ENCODE measurements at regions not wholly inside any gene's neighbourhood (a gene's known extent, or its start where the extent isn't known, plus 50 kb on each side); places are given as distances from the start of the nearest gene placed in this dataset.
A peak's percentile ranks its signal among the peaks of the same experiment; 100 is the strongest.
"Not testable (repeated sequence)": the region's sequence is repeated elsewhere in the genome, so short reads cannot be mapped to it uniquely, and the experiment has no call there.

DNA sequence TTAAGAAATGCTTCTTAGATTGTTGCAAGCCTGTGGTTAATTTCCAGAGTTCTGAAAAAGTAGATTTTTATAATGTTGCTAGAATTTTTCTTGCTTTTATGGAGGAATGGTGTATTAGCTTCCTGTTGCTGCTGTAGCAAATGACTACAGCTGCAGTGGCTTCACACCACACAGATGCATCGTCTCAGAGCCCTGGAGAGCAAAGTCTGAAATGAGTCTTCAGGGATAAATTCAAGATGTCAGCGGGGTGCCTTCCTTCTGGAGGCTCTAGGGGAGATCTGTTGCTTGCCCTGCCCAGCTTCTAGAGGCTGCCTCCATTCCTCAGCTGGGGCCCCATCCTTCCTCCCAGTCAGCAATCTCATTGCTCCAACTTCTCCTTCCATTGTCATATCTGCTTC is 187.8 kb downstream of the ZNF516 start:
- DNase-seq, result no peak

DNA sequence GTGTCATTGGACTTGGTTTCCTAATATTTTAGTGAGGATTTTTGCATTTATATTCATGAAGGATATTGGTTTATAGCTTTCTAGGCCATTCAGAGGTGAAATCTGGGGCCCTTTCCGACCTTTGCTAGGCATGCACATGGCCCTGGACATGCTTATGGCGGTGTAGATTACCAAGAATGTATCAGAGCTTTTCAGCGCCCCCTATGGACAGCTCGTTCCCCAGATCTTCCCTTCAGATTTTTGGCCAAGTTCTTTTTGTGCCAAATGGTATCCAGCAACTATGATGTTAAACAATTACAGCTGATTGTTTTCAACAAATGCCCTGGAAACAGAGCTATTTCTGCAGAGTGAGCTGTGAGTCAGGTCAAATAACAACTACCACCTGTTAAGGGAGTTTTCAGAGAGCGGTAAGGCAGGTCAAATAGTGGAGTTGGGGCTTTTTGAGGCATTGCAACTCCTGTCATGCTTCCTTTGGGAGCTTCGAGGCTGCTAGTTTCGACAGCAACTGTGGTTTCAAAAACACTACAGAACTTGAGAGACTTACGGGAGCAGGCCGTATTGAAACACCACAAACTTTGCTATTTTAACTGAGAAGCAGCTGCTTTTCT is 188.3 kb downstream of the ZNF516 start:
- DNase-seq, result no peak

DNA sequence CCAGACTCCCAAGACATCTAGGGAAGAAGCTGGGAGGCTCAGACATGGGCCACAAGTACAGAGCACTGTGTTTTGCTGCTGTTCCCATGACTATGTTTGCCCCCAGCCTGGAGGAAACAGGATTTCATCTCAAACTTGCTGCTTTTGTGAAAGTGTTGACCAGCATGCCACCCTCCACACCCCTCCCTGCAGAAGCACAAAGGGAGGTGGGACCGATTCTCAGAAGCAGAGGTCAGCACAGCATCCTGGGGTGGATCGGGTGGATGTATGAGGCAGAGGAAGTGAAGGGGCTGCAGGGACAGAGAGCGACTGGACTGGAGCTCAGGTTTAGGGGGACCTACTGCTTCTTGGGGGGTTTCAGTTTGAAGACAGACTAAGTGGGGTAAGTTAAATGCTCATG is 209.2 kb downstream of the ZNF516 start:
- DNase-seq, result no peak

DNA sequence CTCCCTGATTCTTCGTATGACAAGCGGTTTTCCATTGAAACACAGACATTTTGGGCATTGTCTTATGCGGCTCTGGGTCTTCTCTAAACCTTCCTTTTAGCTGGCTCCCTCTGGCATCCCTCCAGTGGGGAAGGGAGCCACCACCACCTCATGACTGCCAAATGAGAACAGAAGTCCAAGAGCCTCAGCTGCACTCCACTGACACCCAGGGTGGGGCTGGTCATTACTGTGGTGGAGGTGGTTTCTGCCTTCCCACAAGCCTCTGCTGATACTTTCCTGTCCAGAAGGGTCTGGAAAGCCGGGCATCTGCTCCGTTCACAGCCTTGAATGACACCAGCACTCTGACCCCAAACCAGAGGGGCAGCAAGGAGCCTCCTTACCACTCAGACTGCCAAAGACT is 213.5 kb downstream of the ZNF516 start:
- no peak for DNase-seq

DNA sequence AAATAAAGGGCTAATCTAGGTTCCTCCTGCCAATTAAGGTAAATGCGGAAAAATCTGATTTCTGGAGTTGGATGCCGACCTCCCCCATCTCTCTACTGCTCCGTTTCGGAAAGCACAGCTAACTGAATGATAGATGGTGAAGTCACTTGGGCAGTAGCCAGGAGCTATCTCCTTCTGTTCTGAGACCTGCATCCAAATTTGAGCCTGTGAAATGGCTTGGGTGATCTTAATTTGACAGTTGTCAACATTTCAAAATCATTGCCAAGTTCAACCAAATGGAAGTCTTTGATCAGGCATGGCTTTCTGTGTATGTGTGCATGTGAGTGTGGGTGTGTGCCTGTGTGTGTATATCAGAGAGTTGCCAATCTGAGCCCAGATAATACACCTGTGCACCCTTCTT is 217.2 kb downstream of the ZNF516 start:
- no peak for DNase-seq

DNA sequence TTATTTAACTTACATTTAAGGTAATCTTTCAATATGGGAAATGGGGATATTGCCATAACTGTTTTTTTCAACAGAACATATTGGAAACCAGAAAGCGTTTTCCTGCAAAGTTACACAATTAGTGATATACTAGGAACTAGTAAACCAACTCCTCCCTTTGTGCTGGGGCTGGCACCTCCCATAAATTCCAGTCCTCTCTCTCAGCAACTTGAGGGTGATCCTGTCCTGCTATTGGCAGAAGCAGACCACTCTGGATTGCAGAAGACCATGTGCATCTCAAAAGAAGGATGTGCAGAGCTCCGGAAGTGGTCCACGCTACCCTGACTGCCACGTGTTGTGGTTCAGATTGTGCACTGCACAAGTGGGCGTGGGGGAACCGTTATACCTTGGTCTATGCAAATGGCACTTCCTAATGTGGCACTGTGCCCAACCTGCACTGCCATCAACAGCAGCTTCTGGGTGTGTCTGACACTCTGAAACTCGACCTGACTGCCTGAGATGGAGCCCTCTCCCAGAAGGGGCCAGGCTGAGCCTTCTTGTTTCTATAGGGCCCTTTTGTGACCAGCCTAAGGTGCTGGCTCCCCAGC is 219.2 kb downstream of the ZNF516 start:
- no peak for DNase-seq

DNA sequence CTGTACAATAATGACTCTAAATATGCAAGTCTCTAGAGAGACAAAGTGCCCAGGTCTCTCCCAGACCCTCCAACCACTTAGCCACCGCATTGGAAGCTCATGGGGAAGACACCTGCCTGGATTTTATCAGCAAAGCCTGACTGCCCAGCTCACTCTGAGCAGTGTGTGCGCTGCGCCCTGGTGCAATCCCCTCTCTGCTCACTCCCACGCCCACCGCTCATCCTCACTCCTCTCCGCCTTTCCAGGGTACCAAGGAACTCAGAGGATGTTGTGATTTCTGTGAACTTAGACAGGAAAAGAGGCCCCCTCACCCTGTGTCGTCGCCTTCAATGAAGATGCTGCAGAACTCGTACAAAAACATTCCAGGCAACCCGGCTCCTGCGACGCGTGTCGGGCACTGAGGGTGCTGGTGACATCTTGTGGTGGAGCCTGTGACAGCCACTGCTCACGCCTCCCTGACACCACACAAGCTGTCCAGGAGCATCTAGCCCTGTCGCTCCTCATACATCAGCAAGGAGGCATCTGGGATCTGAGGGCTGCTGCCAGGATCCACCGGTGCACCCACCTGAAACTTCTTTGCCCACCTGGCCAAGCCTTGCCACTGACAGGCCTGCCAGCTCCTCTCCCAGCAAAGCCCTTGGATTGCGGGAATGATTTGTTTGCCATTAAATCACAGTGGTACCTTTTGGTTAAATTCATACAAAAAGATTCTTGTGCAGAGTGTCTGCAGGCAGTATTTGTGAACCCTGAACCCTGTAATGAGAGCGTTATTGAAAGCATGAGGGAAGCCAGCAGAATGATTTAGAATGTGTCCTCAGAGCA is 220.4 kb downstream of the ZNF516 start:
- peak; percentile 48 for DNase-seq

DNA sequence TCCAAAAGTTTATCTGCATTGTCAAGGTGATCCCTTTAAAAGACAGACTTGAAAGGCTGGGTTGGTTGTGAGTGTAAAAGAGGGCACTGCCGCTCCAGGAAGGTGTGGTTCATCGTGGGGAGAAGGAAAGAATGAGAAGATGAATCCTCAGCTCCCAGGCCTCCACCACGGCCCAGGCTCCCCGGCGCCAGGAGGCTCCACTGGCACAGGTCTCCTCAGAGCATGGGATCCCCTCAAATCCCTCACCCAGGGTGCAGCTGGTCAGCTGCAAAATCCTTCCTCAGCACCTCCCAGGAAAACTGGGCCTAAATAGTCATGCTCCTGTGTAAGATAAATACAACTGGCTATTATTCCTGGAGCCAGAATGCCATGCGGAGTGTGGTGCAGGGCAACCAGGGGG is 221.1 kb downstream of the ZNF516 start:
- DNase-seq, result no peak

DNA sequence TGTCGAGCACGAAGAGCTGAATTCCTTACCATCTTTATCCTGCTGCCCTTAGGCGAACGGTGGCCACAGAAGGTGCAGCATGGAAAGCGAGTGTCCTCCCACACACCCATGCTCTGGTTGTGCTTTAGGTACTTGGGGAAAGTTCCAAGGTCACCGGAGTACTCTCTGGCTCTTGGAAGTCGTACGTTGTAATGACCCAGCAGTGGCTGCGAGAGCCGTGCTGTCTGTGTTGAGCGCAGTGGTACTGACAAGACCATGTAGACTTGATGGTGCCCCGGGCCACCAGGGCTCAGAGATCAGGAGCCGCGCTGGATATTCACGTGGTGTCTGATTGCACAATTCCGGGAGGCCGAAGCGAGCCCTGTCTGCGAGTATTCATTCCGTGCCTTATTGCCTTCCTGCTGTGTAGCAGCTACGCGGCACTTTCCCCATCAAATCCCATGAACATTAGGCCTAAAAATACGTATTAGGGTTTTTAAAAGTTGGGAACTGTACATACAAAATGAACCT is 222.0 kb downstream of the ZNF516 start:
- no peak for DNase-seq

DNA sequence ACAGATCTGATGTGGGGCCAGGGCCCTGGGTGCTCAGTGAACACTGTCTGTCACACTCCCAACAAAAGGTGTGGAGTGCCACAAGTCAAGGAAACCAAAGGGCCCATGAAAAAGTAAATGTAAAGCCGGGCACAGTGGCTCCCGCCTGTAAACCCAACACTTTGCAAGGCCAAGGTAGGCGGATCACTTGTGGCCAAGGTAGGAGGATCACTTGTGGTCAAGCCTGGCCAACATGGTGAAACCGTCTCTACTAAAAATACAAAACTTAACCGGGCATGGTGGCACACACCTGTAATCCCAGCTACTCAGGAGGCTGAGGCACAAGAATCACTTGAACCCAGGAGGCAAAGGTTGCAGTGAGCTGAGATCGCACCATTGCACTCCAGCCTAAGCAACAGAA is 227.6 kb downstream of the ZNF516 start:
- not testable (repeated sequence) for DNase-seq

DNA sequence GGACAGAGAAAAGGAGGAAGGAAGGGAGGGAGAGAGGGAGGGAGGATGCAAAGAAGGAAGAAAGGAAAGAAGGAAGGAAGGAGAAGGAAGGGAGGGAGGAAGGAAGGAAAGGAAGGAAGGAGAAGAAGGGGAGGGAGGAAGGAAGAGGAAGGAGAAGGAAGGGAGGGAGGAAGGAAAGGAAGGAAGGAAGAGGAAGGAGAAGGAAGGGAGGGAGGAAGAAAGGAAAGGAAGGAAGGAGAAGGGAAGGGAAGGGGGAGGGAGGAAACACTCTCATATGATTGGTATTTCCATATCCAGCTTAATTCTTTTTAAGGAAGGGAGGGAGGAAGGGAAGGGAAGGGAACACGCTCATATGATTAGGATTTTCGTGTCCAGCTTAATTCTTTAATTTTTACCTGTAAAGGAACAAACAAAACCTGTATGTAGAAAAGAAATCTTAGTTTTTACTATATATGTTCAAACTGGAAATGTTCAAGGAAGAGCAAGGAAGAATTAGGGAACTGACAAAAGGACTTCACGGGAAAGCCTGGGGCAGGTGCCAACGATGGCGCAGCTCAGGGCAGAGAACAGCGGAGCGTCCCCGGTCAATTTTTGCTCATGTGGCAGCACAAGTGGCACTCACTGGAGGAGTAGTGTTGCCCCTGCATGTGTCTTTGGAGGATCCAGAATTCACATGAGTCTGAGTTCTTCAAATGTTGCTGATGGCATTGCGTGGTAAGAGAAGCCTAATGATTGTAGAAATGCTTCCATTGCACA is 228.6 kb downstream of the ZNF516 start:
- DNase-seq, result no peak

DNA sequence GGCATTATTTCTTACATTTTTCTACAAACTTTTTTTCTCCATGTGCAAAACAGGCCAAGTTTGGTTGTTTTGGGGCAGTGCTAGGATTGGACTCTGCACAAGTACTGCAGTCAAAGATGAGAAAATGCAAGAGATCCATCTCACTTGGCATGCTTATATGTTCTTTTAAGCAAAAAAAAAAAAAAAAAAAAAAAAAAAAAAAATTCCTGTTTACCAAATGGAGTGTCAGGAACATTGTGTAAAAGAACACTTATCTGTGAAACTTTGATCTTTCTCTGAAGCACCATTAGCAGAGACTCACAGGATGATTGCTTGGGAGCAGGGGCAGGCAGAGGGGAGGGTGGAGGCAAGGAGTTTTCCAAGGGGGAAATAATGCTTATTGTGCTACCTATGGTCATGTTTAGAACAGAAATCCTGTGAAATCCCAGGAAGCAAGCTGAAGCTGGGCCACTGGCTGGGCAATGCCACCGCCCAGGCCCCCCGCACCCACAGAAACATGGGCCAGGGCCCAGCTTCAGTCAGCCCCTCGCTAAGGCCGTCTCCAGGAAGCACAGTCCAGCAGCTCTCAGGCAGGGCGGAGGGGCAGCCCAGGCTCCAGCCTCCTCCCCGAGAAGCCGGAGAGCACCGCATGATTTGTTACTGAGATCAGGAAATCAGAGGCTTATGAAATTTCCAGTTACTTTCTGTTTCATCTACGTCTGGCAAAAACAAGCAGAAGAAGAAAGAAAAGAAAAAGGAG is 229.4 kb downstream of the ZNF516 start:
- DNase-seq, result no peak

DNA sequence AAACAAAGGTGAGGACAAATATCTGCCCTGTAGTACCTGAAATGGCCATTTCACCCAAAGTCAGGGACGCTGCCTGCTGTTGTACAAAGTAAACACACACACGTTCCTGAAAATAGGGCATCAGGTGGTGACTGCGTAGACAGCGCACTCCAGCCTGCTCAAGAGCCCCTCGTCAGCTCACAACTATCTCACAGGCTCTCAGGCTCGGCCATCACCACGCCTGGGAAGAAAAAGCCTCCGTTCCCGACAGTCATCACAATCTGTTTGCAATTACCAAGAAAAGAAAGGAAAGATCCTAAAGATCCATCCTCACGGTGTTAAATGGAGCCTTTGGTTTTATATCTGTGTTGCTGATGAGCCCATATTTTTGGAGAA is 230.2 kb downstream of the ZNF516 start:
- no peak for DNase-seq

DNA sequence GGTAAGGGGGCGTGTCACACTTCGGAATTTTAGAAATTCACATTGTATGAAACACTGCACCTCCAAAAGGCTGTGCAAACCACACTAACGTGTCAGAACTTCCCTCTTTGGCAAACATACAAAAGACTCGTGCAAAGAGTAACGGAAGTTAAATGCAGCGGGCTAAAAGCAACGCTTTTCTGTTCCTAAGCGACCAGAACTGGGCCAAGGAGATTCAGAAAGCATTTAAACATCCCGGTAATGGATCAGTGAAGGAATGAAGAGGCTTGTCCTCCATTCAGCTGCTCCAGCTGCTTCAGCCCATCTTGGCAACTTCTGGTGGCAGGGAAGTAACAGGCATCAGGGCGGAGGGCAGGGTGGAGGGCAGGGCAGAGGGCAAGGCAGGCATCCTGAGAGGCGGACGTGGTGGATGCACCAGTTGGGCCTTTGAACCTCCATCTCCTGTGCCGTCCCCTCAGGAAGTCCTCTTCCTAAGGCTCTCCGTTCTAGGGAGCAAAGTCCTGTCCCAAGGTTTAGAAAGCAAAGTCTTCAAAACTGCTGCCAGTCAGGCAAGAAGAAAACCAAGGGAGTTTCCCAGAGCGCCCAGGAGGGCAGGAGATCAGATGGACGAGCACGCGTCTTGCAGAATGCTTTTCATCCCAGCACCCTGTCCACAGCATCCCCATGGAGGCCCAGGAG is 230.7 kb downstream of the ZNF516 start:
- no peak for DNase-seq

DNA sequence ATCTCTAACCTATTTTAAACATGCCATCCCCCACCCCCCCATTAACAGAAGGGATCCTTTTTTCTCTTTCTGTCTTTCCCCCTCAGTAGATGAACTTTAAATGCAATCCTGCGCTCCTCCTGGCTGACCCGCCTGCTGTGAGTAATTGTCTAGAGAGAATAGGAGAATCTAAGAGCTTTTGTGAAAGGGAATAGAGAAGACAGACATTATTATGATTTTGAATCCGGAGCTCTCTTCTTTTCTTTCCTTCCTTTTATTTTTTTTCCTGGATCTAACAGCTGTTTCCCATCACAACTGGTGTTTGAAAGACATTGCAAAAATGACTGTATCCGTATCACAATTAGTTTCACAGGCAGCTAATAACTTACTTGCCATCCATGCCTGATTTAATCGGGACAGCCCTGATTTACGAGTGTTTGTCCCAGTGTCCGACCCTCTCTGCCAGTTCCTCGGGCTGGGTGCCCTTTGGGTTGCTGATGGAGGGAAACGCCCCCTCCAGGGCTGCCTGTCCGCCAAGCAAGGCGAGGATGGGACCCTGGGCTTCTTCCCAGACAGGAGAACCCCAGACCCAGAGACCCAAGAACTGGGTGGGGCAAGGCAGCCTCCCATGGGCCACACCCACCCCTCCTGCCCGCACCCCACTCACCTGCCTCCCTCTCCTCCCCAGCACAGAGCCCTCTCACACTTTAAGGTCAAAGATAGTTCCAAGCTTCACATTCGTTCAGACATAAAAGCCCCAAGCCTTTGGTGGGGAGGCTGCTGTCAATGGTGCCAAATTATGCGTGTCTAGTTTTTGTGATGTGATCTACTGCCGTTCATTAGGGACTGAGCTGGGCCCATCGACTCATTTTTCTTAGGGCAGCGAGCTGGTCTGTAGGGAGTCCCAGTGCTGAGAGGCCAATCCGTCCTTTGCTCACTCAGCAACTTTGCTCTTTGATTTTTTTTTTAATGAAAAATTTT is 231.7 kb downstream of the ZNF516 start:
- peak; percentile 93 for DNase-seq

DNA sequence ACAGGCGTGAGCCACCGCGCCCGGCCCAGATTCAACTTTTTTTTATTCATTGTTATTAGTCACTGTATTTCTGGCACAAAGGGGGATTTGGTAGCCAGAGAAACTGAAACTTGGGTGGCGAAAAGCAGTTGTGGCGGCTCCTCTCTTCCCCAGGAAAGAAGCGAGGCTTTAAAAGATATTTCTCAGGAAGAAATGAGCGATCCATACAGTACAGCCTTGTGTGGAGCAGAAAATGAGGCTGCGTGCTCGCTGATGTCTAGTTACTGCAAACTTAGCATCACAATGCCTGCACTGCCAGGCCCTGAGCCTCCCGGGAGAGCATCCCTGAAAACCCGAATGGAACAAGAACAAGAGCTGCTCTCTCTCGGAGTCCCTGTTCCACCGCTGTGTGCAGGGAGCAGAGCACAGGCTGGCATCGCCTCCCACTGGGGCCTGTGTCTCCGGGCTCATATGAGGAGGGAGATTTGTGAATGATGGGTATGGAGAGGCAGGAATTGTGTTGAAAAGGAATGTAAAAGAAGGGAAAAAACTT is 234.0 kb downstream of the ZNF516 start:
- no peak for DNase-seq

DNA sequence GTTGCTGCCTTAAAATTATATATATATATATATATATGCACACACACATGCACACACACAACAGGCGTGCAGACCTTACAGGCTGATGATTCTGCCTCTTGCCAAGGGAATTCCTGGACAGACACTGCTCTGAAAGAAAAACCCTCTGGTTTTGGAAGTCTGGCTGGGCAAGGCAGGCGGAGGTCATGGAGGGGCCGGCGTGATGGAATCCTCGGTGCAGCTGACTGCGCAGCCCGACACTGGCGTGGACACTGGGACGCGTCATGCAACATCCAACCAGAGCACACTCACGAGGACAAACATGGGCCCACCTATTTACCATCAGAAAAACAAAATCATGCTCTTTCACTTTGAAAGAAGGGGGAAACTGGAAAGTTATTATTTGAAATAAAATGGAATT is 235.3 kb downstream of the ZNF516 start:
- DNase-seq, result no peak

DNA sequence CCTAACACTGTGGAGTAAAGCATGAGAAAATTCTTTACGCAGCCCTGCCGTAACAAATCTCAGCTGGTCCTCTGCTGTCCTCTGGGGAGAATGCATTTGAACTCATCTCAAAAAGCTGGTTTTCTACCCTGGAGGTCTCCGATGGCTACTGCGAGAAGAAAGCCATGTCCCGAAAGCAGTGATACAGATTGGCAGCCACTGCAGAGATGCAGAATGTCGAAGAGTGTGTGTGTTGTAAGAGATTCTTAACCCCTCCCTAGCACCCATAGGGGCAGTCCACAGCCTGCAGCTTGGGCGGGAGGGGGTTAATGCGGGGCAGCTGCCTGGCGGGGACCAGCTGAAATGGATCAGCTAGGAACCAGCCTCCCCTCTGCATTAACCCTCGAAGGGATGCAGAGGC is 235.9 kb downstream of the ZNF516 start:
- DNase-seq, result no peak

DNA sequence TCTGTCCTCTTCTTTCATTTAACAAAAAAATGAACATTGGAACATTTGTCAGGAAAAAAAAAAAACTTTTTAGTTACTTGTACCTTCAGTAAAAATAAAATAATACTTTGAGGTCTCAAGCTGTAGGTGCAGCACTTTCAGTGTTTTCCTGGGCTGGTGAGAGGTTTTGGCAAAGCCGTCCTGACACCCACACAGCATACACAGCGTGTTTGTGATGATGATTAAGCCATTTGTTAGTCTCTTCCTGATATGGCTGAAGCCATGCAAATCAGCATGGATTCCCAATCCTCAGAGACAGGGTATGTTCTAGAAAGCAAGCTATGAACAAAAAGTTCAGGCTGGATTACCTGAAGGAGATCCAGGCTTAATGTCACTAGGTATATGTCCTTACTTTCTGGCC is 236.8 kb downstream of the ZNF516 start:
- DNase-seq, result no peak

DNA sequence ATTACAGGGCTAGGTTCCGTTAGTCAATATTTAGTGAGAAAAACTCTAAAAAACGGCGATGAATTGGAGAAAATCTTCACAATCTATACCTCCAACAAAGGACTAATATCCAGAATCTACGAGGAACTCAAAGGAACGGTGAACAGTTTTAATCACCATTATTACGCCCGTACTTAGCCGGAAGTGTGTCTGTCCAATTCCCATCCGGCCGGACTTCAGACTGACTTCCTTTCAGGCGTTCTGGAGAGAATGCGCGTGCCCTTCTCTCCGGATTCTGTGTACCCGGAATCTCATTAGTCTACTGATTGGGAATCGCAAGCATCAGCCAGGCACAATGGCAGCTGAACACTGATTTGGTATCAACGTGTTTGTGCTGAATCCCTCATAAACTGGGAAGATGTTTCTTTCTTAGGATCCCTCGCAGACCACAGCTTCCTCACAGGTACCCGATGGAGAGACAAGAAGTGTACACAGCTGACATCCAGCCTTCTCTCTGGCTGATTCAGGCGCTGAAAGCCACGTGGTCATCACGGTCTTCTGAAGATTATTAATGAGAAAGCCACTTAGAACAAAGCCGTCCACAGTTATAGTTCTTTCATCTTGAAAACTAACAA is 239.9 kb downstream of the ZNF516 start:
- DNase-seq, result no peak
